ENCODE measurements at regions not wholly inside any gene's neighbourhood (a gene's known extent, or its start where the extent isn't known, plus 50 kb on each side); places are given as distances from the start of the nearest gene placed in this dataset.

- no peak for ATAC-seq (ENCODE audit: poor library complexity)
- POLR2A ChIA-PET = no interaction called here
- TF ChIP-seq CTCF (IDR thresholded peaks at IDR 0.05) = no peak
- no peak for DNase-seq
- Mint-ChIP-seq H3K9me3 (peaks cover 2% of the 10 kb centered on the region), H3K27ac (no peak overlapping the region), H3K4me1 (ENCODE audit: low read depth) (no peaks in the 10 kb centered on the region), H3K36me3 (ENCODE audit: low read depth) (no peaks in the 10 kb centered on the region), H3K4me3 (no peak overlapping the region), H3K27me3 (no peaks in the 10 kb centered on the region)
- no peaks in the 10 kb centered on the region for H3K9me3 ChIP-seq (ENCODE audit: control insufficient read depth in 1 of 2, insufficient read depth in 1 of 2, low read length in 2 of 2)
- H3K27me3 ChIP-seq (ENCODE audit: control insufficient read depth in 1 of 2, insufficient read depth in 2 of 2, low read length in 2 of 2) = no peaks in the 10 kb centered on the region
- CTCF ChIA-PET = no interaction called here
- H3K27ac ChIP-seq (ENCODE audit: low read depth in 1 of 2, low read length in 2 of 2) = no peak overlapping the region
- no peaks in the 10 kb centered on the region for H3K4me1 ChIP-seq (ENCODE audit: insufficient read depth, low read length)
- intact Hi-C loops (cut with DNase I, micrococcal nuclease) = no loop called here
- H3K36me3 ChIP-seq (ENCODE audit: insufficient read depth, low read length) = no peaks in the 10 kb centered on the region
- H3K4me3 ChIP-seq (ENCODE audit: low read length) = no peak overlapping the region
Observed at GRCh38 chr6:116990679-116991078, 113.6 kb downstream of the RFX6 start.

DNA sequence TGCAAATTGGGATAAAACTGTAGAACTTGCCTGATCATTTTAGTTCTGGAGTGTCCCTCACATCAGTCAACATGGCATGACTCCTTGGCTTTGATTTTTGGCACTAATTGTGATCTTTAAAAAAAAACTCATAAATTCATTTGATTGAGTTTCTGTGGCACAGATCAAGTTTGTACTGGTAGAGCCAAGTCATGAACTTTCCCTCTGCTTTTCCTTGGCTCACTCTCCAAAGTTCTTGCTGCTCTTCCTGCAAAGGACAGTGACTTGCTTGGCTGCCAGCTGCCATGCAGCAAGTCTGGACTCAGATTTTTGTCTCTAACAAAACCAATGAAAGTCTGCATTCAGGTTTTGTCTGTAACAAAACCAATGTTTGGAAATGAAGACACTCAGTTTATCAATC, 115.5 kb downstream of the RFX6 start:
- POLR2A ChIA-PET = no interaction called here
- Mint-ChIP-seq H3K4me3 (no peak overlapping the region), H3K36me3 (ENCODE audit: low read depth) (no peaks in the 10 kb centered on the region), H3K9me3 (peaks cover 2% of the 10 kb centered on the region), H3K4me1 (ENCODE audit: low read depth) (no peaks in the 10 kb centered on the region), H3K27ac (no peak overlapping the region), H3K27me3 (no peaks in the 10 kb centered on the region)
- CTCF ChIA-PET = no interaction called here
- no peak for ATAC-seq (ENCODE audit: poor library complexity)
- Histone ChIP-seq H3K9me3 (ENCODE audit: control insufficient read depth in 1 of 2, insufficient read depth in 1 of 2, low read length in 2 of 2) (no peaks in the 10 kb centered on the region), H3K4me3 (ENCODE audit: low read length) (no peak overlapping the region), H3K27ac (ENCODE audit: low read depth in 1 of 2, low read length in 2 of 2) (no peak overlapping the region), H3K36me3 (ENCODE audit: insufficient read depth, low read length) (no peaks in the 10 kb centered on the region), H3K4me1 (ENCODE audit: insufficient read depth, low read length) (no peaks in the 10 kb centered on the region), H3K27me3 (ENCODE audit: control insufficient read depth in 1 of 2, insufficient read depth in 2 of 2, low read length in 2 of 2) (no peaks in the 10 kb centered on the region)
- intact Hi-C loops (cut with DNase I, micrococcal nuclease) = no loop called here
- no peak for TF ChIP-seq CTCF (IDR thresholded peaks at IDR 0.05)
- no peak for DNase-seq

DNA sequence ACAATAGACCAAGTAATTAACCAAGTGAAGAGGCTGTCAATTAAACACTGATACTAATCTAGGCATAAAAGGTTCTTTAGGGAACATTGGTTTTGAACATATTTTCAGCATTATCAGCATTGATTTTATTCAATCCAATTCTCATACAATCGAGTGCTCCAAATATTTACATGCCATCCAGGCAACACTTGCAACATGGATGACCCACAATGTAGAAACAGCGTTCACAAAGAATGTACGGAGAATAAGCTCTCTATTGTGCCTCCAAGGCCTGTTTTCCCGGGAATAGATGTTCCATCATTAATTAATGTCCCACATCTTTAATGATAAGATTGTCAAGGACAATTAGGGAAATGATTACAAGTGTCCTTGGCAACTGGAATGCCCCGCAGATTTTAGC, 117.4 kb downstream of the RFX6 start:
- Mint-ChIP-seq H3K27ac (no peak overlapping the region), H3K27me3 (no peaks in the 10 kb centered on the region), H3K36me3 (ENCODE audit: low read depth) (no peaks in the 10 kb centered on the region), H3K4me1 (ENCODE audit: low read depth) (no peaks in the 10 kb centered on the region), H3K9me3 (peaks cover 2% of the 10 kb centered on the region), H3K4me3 (no peak overlapping the region)
- POLR2A ChIA-PET = no interaction called here
- CTCF ChIA-PET = no interaction called here
- ATAC-seq (ENCODE audit: poor library complexity) (no peak), DNase-seq (no peak)
- H3K36me3 ChIP-seq (ENCODE audit: insufficient read depth, low read length) = no peaks in the 10 kb centered on the region
- H3K27ac ChIP-seq (ENCODE audit: low read depth in 1 of 2, low read length in 2 of 2) = no peak overlapping the region
- intact Hi-C loops (cut with DNase I, micrococcal nuclease) = no loop called here
- H3K27me3 ChIP-seq (ENCODE audit: control insufficient read depth in 1 of 2, insufficient read depth in 2 of 2, low read length in 2 of 2) = no peaks in the 10 kb centered on the region
- H3K4me3 ChIP-seq (ENCODE audit: low read length) = no peak overlapping the region
- TF ChIP-seq CTCF (IDR thresholded peaks at IDR 0.05) = no peak
- H3K4me1 ChIP-seq (ENCODE audit: insufficient read depth, low read length) = no peaks in the 10 kb centered on the region
- H3K9me3 ChIP-seq (ENCODE audit: control insufficient read depth in 1 of 2, insufficient read depth in 1 of 2, low read length in 2 of 2) = no peaks in the 10 kb centered on the region
